ENCODE measurements at regions not wholly inside any gene's neighbourhood (a gene's known extent, or its start where the extent isn't known, plus 50 kb on each side); places are given as distances from the start of the nearest gene placed in this dataset.

DNA sequence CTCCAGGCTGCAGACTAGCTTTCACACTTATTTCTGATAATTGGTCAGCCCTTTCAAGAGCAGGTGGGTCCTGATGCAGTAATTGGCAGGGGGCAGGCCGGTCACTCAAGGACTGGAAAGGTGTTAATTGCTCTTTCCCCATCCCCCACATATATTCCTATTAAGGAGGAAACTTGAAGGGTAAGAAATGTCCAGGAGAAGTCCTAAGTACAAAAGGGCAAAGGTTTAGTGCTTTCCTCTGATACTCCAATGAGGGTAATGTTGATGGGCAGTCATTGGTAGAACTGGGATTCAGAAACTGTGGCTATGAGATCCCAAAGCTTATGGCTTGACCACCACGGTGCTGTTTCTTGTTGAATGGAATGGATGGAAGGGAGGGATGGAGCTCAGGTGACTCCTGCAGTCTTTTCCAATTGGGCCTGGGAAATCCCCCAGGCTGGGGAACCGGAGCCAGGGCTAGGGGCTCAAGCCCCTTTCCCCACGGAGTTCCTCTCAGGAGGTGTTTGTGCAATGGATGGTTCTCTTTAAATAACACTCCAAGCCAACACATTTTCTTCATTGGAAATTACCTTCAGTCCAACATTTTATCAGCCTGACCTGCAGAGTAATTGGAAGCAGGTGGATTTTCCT lies 103.2 kb upstream of the ALDH1B1 start (continued):
- TF ChIP-seq CHD7 (IDR thresholded peaks at IDR 0.05; ENCODE audit: insufficient replicate concordance, low read length) (no peak), PHF8 (conservative IDR thresholded peaks at IDR 0.05; ENCODE audit: low read depth, low read length) (no peak), POU5F1 (IDR thresholded peaks at IDR 0.05; ENCODE audit: low read depth, low read length) (no peak), BCL11A (IDR thresholded peaks at IDR 0.05; ENCODE audit: low read depth in 2 of 2, low read length in 2 of 2) (no peak), SIRT6 (IDR thresholded peaks at IDR 0.05; ENCODE audit: low read length) (no peak), CHD2 (IDR thresholded peaks at IDR 0.05; ENCODE audit: low read length) (no peak), POLR2A (IDR thresholded peaks at IDR 0.05; ENCODE audit: control extremely low read depth in 1 of 2, low read depth in 2 of 2, low read length in 2 of 2) (no peak), MAFK (IDR thresholded peaks at IDR 0.05; ENCODE audit: low read depth, low read length) (no peak), NRF1 (IDR thresholded peaks at IDR 0.05; ENCODE audit: low read depth, low read length) (no peak), HDAC2 (IDR thresholded peaks at IDR 0.05; ENCODE audit: borderline replicate concordance in 1 of 2, low read depth in 2 of 2, low read length in 2 of 2) (no peak)
- TF ChIP-seq, protein P1, sequence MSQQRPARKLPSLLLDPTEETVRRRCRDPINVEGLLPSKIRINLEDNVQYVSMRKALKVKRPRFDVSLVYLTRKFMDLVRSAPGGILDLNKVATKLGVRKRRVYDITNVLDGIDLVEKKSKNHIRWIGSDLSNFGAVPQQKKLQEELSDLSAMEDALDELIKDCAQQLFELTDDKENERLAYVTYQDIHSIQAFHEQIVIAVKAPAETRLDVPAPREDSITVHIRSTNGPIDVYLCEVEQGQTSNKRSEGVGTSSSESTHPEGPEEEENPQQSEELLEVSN (IDR thresholded peaks at IDR 0.05): no peak

Data from H1 (cell line).